ENCODE measurements at regions not wholly inside any gene's neighbourhood (a gene's known extent, or its start where the extent isn't known, plus 50 kb on each side); places are given as distances from the start of the nearest gene placed in this dataset.

DNA sequence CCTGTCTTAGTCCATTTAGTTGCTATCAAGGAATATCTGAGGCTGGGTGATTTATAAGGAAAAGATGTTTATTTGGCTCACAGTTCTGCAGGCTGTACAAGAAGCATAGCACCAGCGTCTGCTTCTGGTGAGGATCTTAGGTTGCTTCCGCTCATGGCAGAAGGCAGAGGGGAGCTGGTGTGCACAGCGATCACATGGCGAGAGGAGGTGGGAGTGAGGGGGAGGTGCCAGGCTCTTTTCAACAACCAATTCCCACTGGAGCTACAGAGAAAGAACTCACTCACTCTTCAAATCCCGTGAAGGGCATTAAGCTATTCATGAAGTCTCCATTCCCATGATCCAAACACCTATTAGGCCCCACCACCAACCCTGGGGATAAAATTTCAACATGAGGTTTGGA, 371.6 kb downstream of the SH2D4B start:
- Histone ChIP-seq H3K9me3 (no peaks in the 10 kb centered on the region), H3K4me3 (no peak overlapping the region), H3K4me1 (no peaks in the 10 kb centered on the region), H3K27ac (no peak overlapping the region), H3K27me3 (no peaks in the 10 kb centered on the region), H3K36me3 (no peaks in the 10 kb centered on the region)
- TF ChIP-seq POLR2AphosphoS5 (IDR thresholded peaks at IDR 0.05): no peak
- TF ChIP-seq, protein P1, sequence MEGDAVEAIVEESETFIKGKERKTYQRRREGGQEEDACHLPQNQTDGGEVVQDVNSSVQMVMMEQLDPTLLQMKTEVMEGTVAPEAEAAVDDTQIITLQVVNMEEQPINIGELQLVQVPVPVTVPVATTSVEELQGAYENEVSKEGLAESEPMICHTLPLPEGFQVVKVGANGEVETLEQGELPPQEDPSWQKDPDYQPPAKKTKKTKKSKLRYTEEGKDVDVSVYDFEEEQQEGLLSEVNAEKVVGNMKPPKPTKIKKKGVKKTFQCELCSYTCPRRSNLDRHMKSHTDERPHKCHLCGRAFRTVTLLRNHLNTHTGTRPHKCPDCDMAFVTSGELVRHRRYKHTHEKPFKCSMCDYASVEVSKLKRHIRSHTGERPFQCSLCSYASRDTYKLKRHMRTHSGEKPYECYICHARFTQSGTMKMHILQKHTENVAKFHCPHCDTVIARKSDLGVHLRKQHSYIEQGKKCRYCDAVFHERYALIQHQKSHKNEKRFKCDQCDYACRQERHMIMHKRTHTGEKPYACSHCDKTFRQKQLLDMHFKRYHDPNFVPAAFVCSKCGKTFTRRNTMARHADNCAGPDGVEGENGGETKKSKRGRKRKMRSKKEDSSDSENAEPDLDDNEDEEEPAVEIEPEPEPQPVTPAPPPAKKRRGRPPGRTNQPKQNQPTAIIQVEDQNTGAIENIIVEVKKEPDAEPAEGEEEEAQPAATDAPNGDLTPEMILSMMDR (IDR thresholded peaks at IDR 0.05): no peak
- TF ChIP-seq EP300 (IDR thresholded peaks at IDR 0.05): no peak
- TF ChIP-seq POLR2A (IDR thresholded peaks at IDR 0.05): no peak
- no peak for DNase-seq (ENCODE audit: low spot score in 2 of 2)
- whole genome bisulfite sequencing: 55% methylated on average over 5 of the region's 5 CpGs

DNA sequence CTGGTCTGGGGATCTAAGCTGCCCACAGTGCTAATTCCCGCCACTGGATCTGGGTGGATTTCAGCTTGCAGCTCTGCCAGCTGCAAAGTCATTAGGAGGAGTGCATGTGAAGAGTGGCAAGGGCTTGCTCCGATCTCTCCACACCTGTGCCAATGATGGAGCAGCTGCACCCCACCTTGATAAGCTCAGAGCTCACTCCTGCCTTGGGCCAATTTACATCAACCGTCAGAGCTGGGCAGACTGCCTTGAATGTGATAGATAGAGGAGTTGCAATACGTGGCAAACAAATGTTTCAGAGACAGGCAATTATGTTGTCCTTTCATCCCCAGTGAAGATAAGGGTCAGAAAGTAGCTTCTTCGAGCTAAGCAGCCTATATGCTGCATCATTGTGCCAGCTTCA, 379.9 kb downstream of the SH2D4B start:
- no peak for DNase-seq (ENCODE audit: low spot score in 2 of 2)
- H3K27me3 ChIP-seq: no peaks in the 10 kb centered on the region
- H3K4me3 ChIP-seq: no peak overlapping the region
- H3K27ac ChIP-seq: no peak overlapping the region
- H3K9me3 ChIP-seq: no peaks in the 10 kb centered on the region
- WGBS: 33% methylated on average over 5 of the region's 5 CpGs
- H3K4me1 ChIP-seq: no peaks in the 10 kb centered on the region
- H3K36me3 ChIP-seq: no peaks in the 10 kb centered on the region
- TF ChIP-seq POLR2AphosphoS5 (IDR thresholded peaks at IDR 0.05) (no peak), EP300 (IDR thresholded peaks at IDR 0.05) (no peak), POLR2A (IDR thresholded peaks at IDR 0.05) (no peak)

DNA sequence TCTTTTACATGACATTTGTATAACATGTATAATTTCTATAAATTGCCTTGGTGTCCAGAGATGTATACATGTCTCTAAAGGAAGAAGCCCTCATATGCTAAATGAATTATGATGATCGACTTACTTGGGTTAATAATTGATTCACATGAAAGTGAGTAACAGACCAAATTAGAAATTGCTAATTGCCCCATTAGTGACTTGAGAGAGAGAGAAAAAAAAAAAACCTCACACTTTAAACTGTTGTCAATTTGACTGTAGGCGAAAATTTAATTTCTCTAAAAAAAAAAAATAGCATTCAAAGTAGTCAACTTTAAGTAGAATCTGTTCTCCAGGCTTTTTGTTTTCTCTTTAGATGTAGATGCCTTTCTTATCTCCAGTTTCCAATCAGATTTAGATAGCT, 383.3 kb downstream of the SH2D4B start:
- H3K36me3 ChIP-seq: no peaks in the 10 kb centered on the region
- H3K27ac ChIP-seq: no peak overlapping the region
- no peak for TF ChIP-seq POLR2A (IDR thresholded peaks at IDR 0.05)
- no peak for TF ChIP-seq EP300 (IDR thresholded peaks at IDR 0.05)
- TF ChIP-seq, protein P1 (IDR thresholded peaks at IDR 0.05): no peak
- TF ChIP-seq POLR2AphosphoS5 (IDR thresholded peaks at IDR 0.05): no peak
- no peaks in the 10 kb centered on the region for H3K9me3 ChIP-seq
- no peak overlapping the region for H3K4me3 ChIP-seq
- no peaks in the 10 kb centered on the region for H3K27me3 ChIP-seq
- WGBS: 95% methylated on average over 2 of the region's 2 CpGs
- DNase-seq (ENCODE audit: low spot score in 2 of 2): no peak
- H3K4me1 ChIP-seq: no peaks in the 10 kb centered on the region

DNA sequence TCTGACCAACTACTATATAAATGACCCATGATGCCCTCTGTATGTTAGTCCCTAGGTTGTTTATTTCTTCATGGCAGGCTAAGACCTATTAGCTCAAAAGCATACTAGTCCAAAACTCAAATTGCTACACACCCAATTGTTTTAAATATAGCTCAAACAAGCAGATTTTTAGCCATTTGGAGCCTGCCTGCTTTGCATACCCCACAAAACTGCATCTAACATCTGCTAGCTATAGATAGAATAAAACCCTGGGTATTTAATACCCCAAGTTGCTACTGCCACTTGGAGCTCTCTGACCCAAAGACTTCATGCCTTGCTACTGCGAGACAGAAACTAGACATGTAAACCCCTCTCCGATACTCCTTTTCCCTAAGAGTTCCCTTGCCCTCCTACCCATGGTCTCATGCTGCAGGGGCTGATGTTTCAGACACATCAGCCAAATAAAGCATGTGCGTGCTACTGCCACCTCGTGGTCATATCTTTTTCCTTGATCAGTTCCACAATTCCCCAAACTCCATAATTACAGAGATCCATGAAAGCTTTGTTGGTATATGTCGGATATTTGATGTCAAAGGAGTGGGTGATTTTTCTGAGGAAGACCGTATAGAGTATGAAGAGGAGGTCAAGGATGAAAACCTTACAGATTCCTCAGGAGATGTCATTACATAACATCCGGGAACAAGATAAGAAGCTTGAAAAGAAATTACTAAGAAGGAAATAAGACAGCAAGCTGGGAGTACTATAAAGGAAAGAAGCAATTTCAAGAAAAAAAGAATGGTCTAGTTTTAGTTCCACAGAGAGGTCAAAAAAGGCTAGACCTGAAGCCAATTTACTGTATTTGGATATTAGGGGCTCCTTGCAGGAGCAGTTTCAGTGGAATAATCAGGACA, 386.6 kb downstream of the SH2D4B start:
- Histone ChIP-seq H3K36me3 (no peaks in the 10 kb centered on the region), H3K27me3 (no peaks in the 10 kb centered on the region), H3K4me3 (no peak overlapping the region), H3K27ac (no peak overlapping the region), H3K9me3 (no peaks in the 10 kb centered on the region), H3K4me1 (no peaks in the 10 kb centered on the region)
- WGBS: 49% methylated on average over 7 of the region's 7 CpGs
- no peak for DNase-seq (ENCODE audit: low spot score in 2 of 2)
- TF ChIP-seq, protein P1 (IDR thresholded peaks at IDR 0.05): peak; percentile 15 to 61
- TF ChIP-seq POLR2AphosphoS5 (IDR thresholded peaks at IDR 0.05): no peak
- no peak for TF ChIP-seq EP300 (IDR thresholded peaks at IDR 0.05)
- TF ChIP-seq POLR2A (IDR thresholded peaks at IDR 0.05): no peak

DNA sequence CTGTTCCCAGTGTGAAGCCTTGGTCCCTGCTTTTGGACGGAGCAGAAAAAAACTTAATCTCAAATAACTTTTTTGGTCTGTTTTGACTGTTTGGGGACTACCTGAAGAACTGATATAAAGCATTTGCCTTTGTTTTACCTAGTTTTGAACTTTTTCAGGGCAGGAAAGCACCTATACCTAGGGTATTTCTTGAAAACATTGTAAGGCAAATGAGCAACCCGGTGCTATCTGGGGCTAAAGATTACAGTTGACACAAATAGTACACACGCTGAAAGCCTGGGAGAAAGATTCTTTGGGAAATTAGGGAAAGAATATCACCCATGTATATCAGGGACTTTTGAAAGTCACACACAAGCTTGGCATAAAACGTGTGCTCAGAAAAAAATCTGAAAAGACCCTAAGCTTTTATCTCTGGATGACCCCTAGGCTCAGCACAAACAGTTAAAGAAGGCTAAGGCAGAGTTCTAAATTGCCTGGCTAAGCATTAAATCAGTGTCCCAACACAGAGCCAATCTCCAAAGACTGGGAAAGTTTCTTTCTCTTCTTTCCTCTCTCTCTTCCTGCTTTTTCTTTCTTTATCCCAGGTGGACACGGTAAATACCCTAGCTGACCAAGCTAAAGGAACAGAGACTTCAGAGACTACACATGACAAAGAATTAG, 389.8 kb downstream of the SH2D4B start:
- WGBS: 73% methylated on average over 5 of the region's 5 CpGs
- no peak overlapping the region for H3K4me3 ChIP-seq
- no peaks in the 10 kb centered on the region for H3K27me3 ChIP-seq
- H3K27ac ChIP-seq: no peak overlapping the region
- no peaks in the 10 kb centered on the region for H3K36me3 ChIP-seq
- H3K4me1 ChIP-seq: no peaks in the 10 kb centered on the region
- DNase-seq (ENCODE audit: low spot score in 2 of 2): no peak
- TF ChIP-seq, protein P1 (IDR thresholded peaks at IDR 0.05): no peak
- TF ChIP-seq POLR2A (IDR thresholded peaks at IDR 0.05) (no peak), POLR2AphosphoS5 (IDR thresholded peaks at IDR 0.05) (no peak), EP300 (IDR thresholded peaks at IDR 0.05) (no peak)
- H3K9me3 ChIP-seq: no peaks in the 10 kb centered on the region
